H1 (cell line): ENCODE measurements at regions not wholly inside any gene's neighbourhood (a gene's known extent, or its start where the extent isn't known, plus 50 kb on each side); places are given as distances from the start of the nearest gene placed in this dataset.

Experiments used
- CTCF ChIA-PET: fragments of 300-600 bp; sonication (Branson Sonifier 250); formaldehyde crosslinking; loops from one replicate; lab custom pipeline; 2021; ENCODE audit not compliant: partially characterized antibody; lab: Charles Lee
- POLR2A ChIA-PET: fragments of 300-600 bp; sonication (Branson Sonifier 250); formaldehyde crosslinking; loops from one replicate; lab custom pipeline; 2021; ENCODE audit warnings: inconsistent platforms; ENCODE audit not compliant: partially characterized antibody; lab: Charles Lee
- DNase-seq, 2 experiments: peaks; one replicate each; pipeline versions ENCODE4 v3.0.0 to v3.0.0-alpha.2; 2010 to 2022; ENCODE audit warnings: low spot score in 2 of 2, low read depth in 1 of 2, mixed read lengths in 1 of 2
- FAIRE-seq: peaks from 2 replicates; lab custom pipeline; 2011; peaks lifted over from hg19 to GRCh38; lab: Jason Lieb, UNC
- H2AFZ ChIP-seq: 2 replicates; pipeline ENCODE4 v1.8.1; 2012; ENCODE audit warnings: low read length, inconsistent platforms
- H2AK5ac ChIP-seq: 2 replicates; pipeline ENCODE4 v1.6.1; 2013; ENCODE audit warnings: low read depth, low read length
- H2BK120ac ChIP-seq: replicated peaks from 2 replicates; pipeline ENCODE3; 2013; ENCODE audit warnings: low read depth, low read length, inconsistent platforms
- H2BK12ac ChIP-seq: 2 replicates; pipeline ENCODE4 v1.6.1; 2013; ENCODE audit warnings: low read depth, low read length
- H2BK15ac ChIP-seq: 2 replicates; pipeline ENCODE4 v1.6.1; 2013; ENCODE audit warnings: low read length
- H2BK20ac ChIP-seq: 2 replicates; pipeline ENCODE4 v1.6.1; 2013; ENCODE audit warnings: low read length
- H2BK5ac ChIP-seq: 2 replicates; pipeline ENCODE4 v1.6.1; 2013; ENCODE audit warnings: low read depth, low read length
- H3K14ac ChIP-seq: 2 replicates; pipeline ENCODE4 v1.6.1; 2013; ENCODE audit warnings: inconsistent platforms; ENCODE audit not compliant: insufficient read length
- H3K18ac ChIP-seq: 2 replicates; pipeline ENCODE4 v1.6.1; 2013; ENCODE audit warnings: low read length; ENCODE audit errors: extremely low read depth
- H3K23ac ChIP-seq: 2 replicates; pipeline ENCODE4 v1.6.1; 2013; ENCODE audit warnings: inconsistent platforms; ENCODE audit not compliant: insufficient read length
- H3K23me2 ChIP-seq: 2 replicates; pipeline ENCODE4 v1.6.1; 2013; ENCODE audit warnings: low read depth, low read length
- H3K27ac ChIP-seq: 2 replicates; pipeline ENCODE4 v1.6.1; 2011; ENCODE audit warnings: low read depth, low read length, inconsistent platforms
- H3K27me3 ChIP-seq, 4 experiments: replicated peaks in 1 of 4; 1 replicate in 1 of 4; 2 replicates in 3 of 4; pipeline versions ENCODE4 v1.6.1 to v1.8.1; 2011 to 2013; ENCODE audit warnings: low read length in 3 of 4, mild to moderate bottlenecking in 3 of 4, inconsistent platforms in 2 of 4, mixed read lengths in 2 of 4, moderate library complexity in 1 of 4; ENCODE audit not compliant: control insufficient read depth in 3 of 4, insufficient read depth in 3 of 4; ENCODE audit errors: extremely low read depth in 1 of 4
- H3K36me3 ChIP-seq, 4 experiments: 2 replicates each; pipeline versions ENCODE4 v1.6.1 to v1.8.1; 2011 to 2013; ENCODE audit warnings: mild to moderate bottlenecking in 4 of 4, low read length in 3 of 4, moderate library complexity in 2 of 4, control low read depth in 1 of 4, inconsistent platforms in 1 of 4; ENCODE audit not compliant: insufficient read depth in 4 of 4, control insufficient read depth in 2 of 4
- H3K4ac ChIP-seq: replicated peaks from 2 replicates; pipeline ENCODE3; 2013; ENCODE audit warnings: low read length, low read depth, mixed read lengths, inconsistent platforms; ENCODE audit not compliant: insufficient read length
- H3K4me1 ChIP-seq, 4 experiments: replicated peaks in 1 of 4; 1 replicate in 1 of 4; 2 replicates in 3 of 4; pipeline versions ENCODE4 v1.6.1 to v1.8.1; 2011 to 2013; ENCODE audit warnings: low read length in 3 of 4, inconsistent platforms in 2 of 4, mixed read lengths in 1 of 4; ENCODE audit not compliant: insufficient read depth in 4 of 4, control insufficient read depth in 3 of 4
- H3K4me2 ChIP-seq, 2 experiments: 2 replicates each; pipeline versions ENCODE4 v1.6.1 to v1.8.1; 2011 to 2013; ENCODE audit warnings: low read depth in 2 of 2, low read length in 2 of 2, control low read depth in 1 of 2, inconsistent platforms in 1 of 2, mild to moderate bottlenecking in 1 of 2; ENCODE audit not compliant: insufficient read depth in 1 of 2
- H3K4me3 ChIP-seq, 4 experiments: fragments of 200-600, 300-600 bp in 1 of 4; sonication (generic), shearing (Covaris generic), sonication (Bioruptor Twin) in 1 of 4; 2 replicates each; pipeline versions ENCODE4 v1.5.1 to v1.8.1; 2011 to 2016; ENCODE audit warnings: low read length in 4 of 4, low read depth in 3 of 4, control low read depth in 2 of 4, inconsistent platforms in 2 of 4, mild to moderate bottlenecking in 2 of 4, mixed read lengths in 1 of 4, moderate library complexity in 1 of 4; ENCODE audit not compliant: insufficient read depth in 2 of 4; ENCODE audit errors: extremely low read depth in 1 of 4
- H3K56ac ChIP-seq: replicated peaks from 2 replicates; pipeline ENCODE3; 2013; ENCODE audit warnings: low read depth, mild to moderate bottlenecking, mixed read lengths, low read length, inconsistent platforms; ENCODE audit not compliant: insufficient read length
- H3K79me1 ChIP-seq: 2 replicates; pipeline ENCODE4 v1.6.1; 2013; ENCODE audit warnings: low read depth, low read length, control low read depth
- H3K79me2 ChIP-seq, 2 experiments: 2 replicates each; pipeline versions ENCODE4 v1.6.1 to v1.8.1; 2012 to 2013; ENCODE audit warnings: low read length in 2 of 2, mild to moderate bottlenecking in 2 of 2, inconsistent platforms in 1 of 2; ENCODE audit not compliant: insufficient read depth in 2 of 2, control insufficient read depth in 1 of 2
- H3K9ac ChIP-seq, 4 experiments: replicated peaks in 1 of 4; 1 replicate in 1 of 4; 2 replicates in 3 of 4; pipeline versions ENCODE4 v1.6.1 to v1.8.1; 2011 to 2013; ENCODE audit warnings: low read depth in 3 of 4, low read length in 3 of 4, control low read depth in 2 of 4, mild to moderate bottlenecking in 2 of 4, moderate library complexity in 2 of 4, inconsistent platforms in 1 of 4; ENCODE audit errors: extremely low read depth in 1 of 4
- H3K9me3 ChIP-seq, 2 experiments: 2 replicates each; pipeline versions ENCODE4 v1.6.1 to v1.8.1; 2012 to 2013; ENCODE audit warnings: mild to moderate bottlenecking in 2 of 2, moderate library complexity in 2 of 2, control low read depth in 1 of 2, inconsistent platforms in 1 of 2, low read depth in 1 of 2, low read length in 1 of 2, mixed read lengths in 1 of 2; ENCODE audit not compliant: insufficient read depth in 2 of 2
- H4K20me1 ChIP-seq, 2 experiments: replicated peaks in 1 of 2; 2 replicates each; pipeline versions ENCODE3 to v1.8.1; 2011 to 2013; ENCODE audit warnings: inconsistent platforms in 2 of 2, low read length in 2 of 2, mild to moderate bottlenecking in 1 of 2; ENCODE audit not compliant: insufficient read depth in 2 of 2, control insufficient read depth in 1 of 2
- H4K5ac ChIP-seq: 2 replicates; pipeline ENCODE4 v1.6.1; 2013; ENCODE audit warnings: low read length, low read depth, mixed read lengths, inconsistent platforms; ENCODE audit not compliant: insufficient read length
- H4K8ac ChIP-seq: 2 replicates; pipeline ENCODE4 v1.8.0; 2013; ENCODE audit warnings: mild to moderate bottlenecking, moderate library complexity, low read length, inconsistent platforms; ENCODE audit not compliant: insufficient read depth; ENCODE audit errors: extremely low read depth
- H4K91ac ChIP-seq: replicated peaks from 2 replicates; pipeline ENCODE3; 2013; ENCODE audit warnings: low read length, mixed read lengths, inconsistent platforms; ENCODE audit not compliant: insufficient read length
- CHD2 ChIP-seq: IDR thresholded peaks from 2 replicates; pipeline ENCODE4 v1.6.1; 2012; ENCODE audit warnings: low read length, improper control_type of control experiment
- HDAC2 ChIP-seq, 2 experiments: fragments of 300-600 bp in 1 of 2; sonication (generic) in 1 of 2; IDR thresholded peaks; 2 replicates each; pipeline ENCODE4 v1.6.1; 2011 to 2012; ENCODE audit warnings: low read depth in 2 of 2, low read length in 2 of 2, mild to moderate bottlenecking in 2 of 2, moderate library complexity in 2 of 2, borderline replicate concordance in 1 of 2, inconsistent platforms in 1 of 2
- JUN ChIP-seq: IDR thresholded peaks from 2 replicates; pipeline ENCODE4 v1.6.1; 2011; ENCODE audit warnings: low read depth, mild to moderate bottlenecking, improper control_type of control experiment, low read length
- NRF1 ChIP-seq: IDR thresholded peaks from 2 replicates; pipeline ENCODE4 v1.6.1; 2011; ENCODE audit warnings: mild to moderate bottlenecking, low read depth, low read length, improper control_type of control experiment
- SRF ChIP-seq: IDR thresholded peaks from 2 replicates; pipeline ENCODE4 v1.6.1; 2011; ENCODE audit warnings: mild to moderate bottlenecking, low read depth, low read length, moderate library complexity
- WGBS, 2 experiments: shearing (Covaris generic) in 1 of 2; methylation state at CpG; one replicate each; pipeline versions ENCODE4 v1.1.6 to v1.1.7; 2013 to 2015; ENCODE audit warnings: low lambda C conversion rate in 2 of 2, mixed read lengths in 2 of 2, inconsistent platforms in 1 of 2, low coverage in 1 of 2, missing lambda C conversion rate in 1 of 2; ENCODE audit not compliant: insufficient replicate concordance in 2 of 2, insufficient coverage in 1 of 2, insufficient read length in 1 of 2; ENCODE audit errors: extremely low coverage in 1 of 2, missing lambda C conversion rate in 1 of 2; 5-methylcytosine and 5-hydroxymethylcytosine counted together

DNA sequence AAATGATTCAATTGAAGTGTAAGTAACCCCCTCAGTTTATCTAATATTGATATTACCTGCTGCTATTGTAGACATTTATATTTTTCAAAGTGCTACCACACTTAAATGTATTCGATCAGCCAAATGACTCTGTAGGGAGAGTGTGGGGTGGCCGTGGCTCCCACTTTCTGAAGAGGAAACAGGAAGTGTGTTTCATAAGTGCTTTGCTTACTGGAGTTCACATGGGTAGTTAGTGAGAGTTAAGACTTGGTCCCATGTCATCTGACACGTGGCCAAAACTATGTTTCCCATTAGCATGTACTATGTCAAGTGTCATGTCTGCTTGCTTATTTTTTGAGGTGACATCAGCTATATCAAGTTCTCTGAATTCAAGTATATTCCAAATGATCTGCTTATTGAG is 308.1 kb upstream of the GATB start:
- FAIRE-seq, result no peak
- H2BK15ac ChIP-seq, result no peak overlapping the region
- no peak overlapping the region for H3K14ac ChIP-seq

More for the DNA sequence above, 308.1 kb upstream of the GATB start:
- H3K4me3 ChIP-seq, result no peak overlapping the region
- no peak overlapping the region for H2AFZ ChIP-seq
- H2BK12ac ChIP-seq, result no peak overlapping the region
- no peak for DNase-seq
- H4K5ac ChIP-seq, result no peak overlapping the region
- no peak overlapping the region for H2AK5ac ChIP-seq
- no peak overlapping the region for H3K18ac ChIP-seq
- H3K4me1 ChIP-seq, result no peaks in the 10 kb centered on the region
- no peak overlapping the region for H3K4ac ChIP-seq
- no peak overlapping the region for H3K27ac ChIP-seq
- no peaks in the 10 kb centered on the region for H3K79me1 ChIP-seq
- 87% methylated on average over 3 of the region's 3 CpGs; no CpG with 5 or more reads in 1 of the 2 experiments for WGBS, 2 experiments
- H3K36me3 ChIP-seq, result no peaks in the 10 kb centered on the region
- H3K23me2 ChIP-seq, result no peaks in the 10 kb centered on the region
- no peaks in the 10 kb centered on the region for H3K79me2 ChIP-seq
- no peak overlapping the region for H3K4me2 ChIP-seq
- H4K20me1 ChIP-seq, result no peaks in the 10 kb centered on the region
- no peak overlapping the region for H2BK20ac ChIP-seq
- TF ChIP-seq HDAC2 (IDR thresholded peaks at IDR 0.05; ENCODE audit: borderline replicate concordance in 1 of 2, low read depth in 2 of 2, low read length in 2 of 2) (no peak), CHD2 (no peak), SRF (no peak), JUN (no peak), NRF1 (no peak)
- no peak overlapping the region for H3K23ac ChIP-seq
- H3K9ac ChIP-seq, result no peak overlapping the region
- H3K9me3 ChIP-seq, result no peaks in the 10 kb centered on the region
- POLR2A ChIA-PET, result no interaction called here
- no peak overlapping the region for H3K56ac ChIP-seq
- H4K91ac ChIP-seq, result no peak overlapping the region
- no peak overlapping the region for H4K8ac ChIP-seq
- no peak overlapping the region for H2BK120ac ChIP-seq
- CTCF ChIA-PET, result no interaction called here
- no peaks in the 10 kb centered on the region; a peak in 1 of 7 replicates for H3K27me3 ChIP-seq
- H2BK5ac ChIP-seq, result no peak overlapping the region
